Pancreas (tissue), 10 donors: ENCODE measurements at regions not wholly inside any gene's neighbourhood (a gene's known extent, or its start where the extent isn't known, plus 50 kb on each side); places are given as distances from the start of the nearest gene placed in this dataset.
"Not testable (repeated sequence)": the region's sequence is repeated elsewhere in the genome, so short reads cannot be mapped to it uniquely, and the experiment has no call there.

Source experiments
- ATAC-seq, 4 donors: fragments of 200-7000 bp; cut with Tn5 transposase; one replicate each; pipeline versions ENCODE4 v1.8.0 to v1.9.1; 2020; ENCODE audit warnings: mild to moderate bottlenecking in 4 of 4, moderate library complexity in 4 of 4
- DNase-seq, 6 donors: peaks; one replicate each; pipeline ENCODE4 v3.0.0-alpha.2; 2020
- FAIRE-seq: peaks from 2 replicates; lab custom pipeline; 2012; peaks lifted over from hg19 to GRCh38; lab: Jason Lieb, UNC
- H3K27ac ChIP-seq, 4 donors: fragments of 200-600 bp; sonication (generic); 1 replicate in 3 of 4; 2 replicates in 1 of 4; pipeline versions ENCODE4 v1.5.0 to v1.8.0; 2020
- H3K27me3 ChIP-seq, 4 donors: fragments of 200-600 bp; one replicate each; pipeline ENCODE4 v1.8.0; 2021
- H3K36me3 ChIP-seq, 3 donors: fragments of 200-600 bp; sonication (generic) in 1 of 3; one replicate each; pipeline versions ENCODE4 v1.5.0 to v1.8.0; 2020 to 2021
- H3K4me1 ChIP-seq, 3 donors: fragments of 200-600 bp; one replicate each; pipeline ENCODE4 v1.8.0; 2021
- H3K4me3 ChIP-seq, 4 donors: fragments of 200-600 bp; sonication (generic) in 2 of 4; one replicate each; pipeline versions ENCODE4 v1.5.0 to v1.8.0; 2020 to 2021
- H3K9me3 ChIP-seq, 4 donors: fragments of 200-600 bp; one replicate each; pipeline ENCODE4 v1.8.0; 2021
- WGBS, 2 donors: extraction: QIAGEN DNeasy Blood & Tissue Kit; methylation state at CpG; one replicate each; pipeline ENCODE4 v1.1.7; 2013; 5-methylcytosine and 5-hydroxymethylcytosine counted together
- intact Hi-C, 3 donors: fragments of 100-400 bp; cut with DNase I; formaldehyde crosslinking; loops; one replicate each; pipeline versions ENCODE4 v1.11.1 to v1.14.2; 2022
- TF ChIP-seq, protein P1 (sequence below), 4 donors: fragments of 200-600 bp; sonication (generic) in 3 of 4; IDR thresholded peaks; one replicate each; pipeline versions ENCODE4 v1.5.0 to v1.8.0; 2021; ENCODE audit warnings: antibody characterized with exemption in 4 of 4
- donor health status: healthy with polysubstance abuse.
- donor health status: DM: no; HTN: no; CAD: no; lungs with moderate emphysema.
- donor health status: DM: no; HTN: no; CAD: no.
- donor health status: control.
- donor health status: control.
- donor health status: Bipolar disorder and iron deficiency.
- donor health status: DM: yes; HTN: yes; CAD: no.
- donor health status: DM: no; HTN: no; CAD: no.
- donor health status: DM: no; HTN: no; CAD: no.
- donor health status: DM: yes; HTN: yes; CAD: no.

GRCh38 chr2:188024811-188025210 is 266.9 kb upstream of the GULP1 start:
- WGBS, 2 donors, result 56 to 58% methylated on average over 1 of the region's 1 CpG

DNA sequence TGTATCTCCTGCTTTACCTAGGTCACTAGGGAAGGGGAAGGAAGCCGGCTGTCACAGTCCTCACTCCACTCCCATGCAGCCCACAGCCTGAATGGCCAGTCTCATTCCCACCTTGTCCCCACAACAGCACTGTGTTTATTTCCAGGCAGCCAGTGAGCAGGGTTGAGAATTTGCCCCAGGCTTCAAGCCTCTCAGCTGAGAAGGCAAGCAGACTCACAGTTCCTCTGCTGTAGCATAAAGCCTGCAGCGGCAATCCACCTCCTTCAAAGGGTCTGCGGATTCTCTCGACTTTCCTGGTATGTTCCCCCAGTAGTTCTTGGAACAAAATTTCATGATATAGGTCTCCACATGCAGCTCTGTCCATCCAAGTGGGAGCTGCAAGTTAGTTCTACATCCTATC is 262.9 kb upstream of the GULP1 start:
- no peak for FAIRE-seq

More at GRCh38 chr2:188024811-188025210, 266.9 kb upstream of the GULP1 start:
- Histone ChIP-seq H3K36me3 (no peaks in the 10 kb centered on the region), H3K4me1 (no peaks in the 10 kb centered on the region), H3K9me3 (no peaks in the 10 kb centered on the region), H3K27me3 (no peaks in the 10 kb centered on the region), H3K27ac (no peak overlapping the region), H3K4me3 (no peak overlapping the region)
- TF ChIP-seq, protein P1, sequence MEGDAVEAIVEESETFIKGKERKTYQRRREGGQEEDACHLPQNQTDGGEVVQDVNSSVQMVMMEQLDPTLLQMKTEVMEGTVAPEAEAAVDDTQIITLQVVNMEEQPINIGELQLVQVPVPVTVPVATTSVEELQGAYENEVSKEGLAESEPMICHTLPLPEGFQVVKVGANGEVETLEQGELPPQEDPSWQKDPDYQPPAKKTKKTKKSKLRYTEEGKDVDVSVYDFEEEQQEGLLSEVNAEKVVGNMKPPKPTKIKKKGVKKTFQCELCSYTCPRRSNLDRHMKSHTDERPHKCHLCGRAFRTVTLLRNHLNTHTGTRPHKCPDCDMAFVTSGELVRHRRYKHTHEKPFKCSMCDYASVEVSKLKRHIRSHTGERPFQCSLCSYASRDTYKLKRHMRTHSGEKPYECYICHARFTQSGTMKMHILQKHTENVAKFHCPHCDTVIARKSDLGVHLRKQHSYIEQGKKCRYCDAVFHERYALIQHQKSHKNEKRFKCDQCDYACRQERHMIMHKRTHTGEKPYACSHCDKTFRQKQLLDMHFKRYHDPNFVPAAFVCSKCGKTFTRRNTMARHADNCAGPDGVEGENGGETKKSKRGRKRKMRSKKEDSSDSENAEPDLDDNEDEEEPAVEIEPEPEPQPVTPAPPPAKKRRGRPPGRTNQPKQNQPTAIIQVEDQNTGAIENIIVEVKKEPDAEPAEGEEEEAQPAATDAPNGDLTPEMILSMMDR (IDR thresholded peaks at IDR 0.05), result no peak
- intact Hi-C loops, result no loop called here
- DNase-seq (no peak), FAIRE-seq (no peak), ATAC-seq (no peak)

GRCh38 chr2:188032306-188032705 is 259.4 kb upstream of the GULP1 start:
- TF ChIP-seq, protein P1 (IDR thresholded peaks at IDR 0.05), result no peak
- intact Hi-C loops, result no loop called here
- Histone ChIP-seq H3K4me3 (no peak overlapping the region), H3K27ac (no peak overlapping the region), H3K36me3 (no peaks in the 10 kb centered on the region), H3K4me1 (no peaks in the 10 kb centered on the region), H3K27me3 (no peaks in the 10 kb centered on the region), H3K9me3 (no peaks in the 10 kb centered on the region)
- FAIRE-seq (no peak), DNase-seq (no peak), ATAC-seq (no peak)
- WGBS, 2 donors, result 58% methylated on average over 3 of the region's 3 CpGs

More for the DNA sequence above, 262.9 kb upstream of the GULP1 start:
- H3K36me3 ChIP-seq, result no peaks in the 10 kb centered on the region
- intact Hi-C loops, result no loop called here
- no peak overlapping the region for H3K4me3 ChIP-seq
- no peaks in the 10 kb centered on the region for H3K4me1 ChIP-seq
- ATAC-seq (no peak), DNase-seq (no peak)
- H3K27me3 ChIP-seq, result no peaks in the 10 kb centered on the region
- TF ChIP-seq, protein P1 (IDR thresholded peaks at IDR 0.05), result no peak
- H3K27ac ChIP-seq, result no peak overlapping the region
- 84 to 90% methylated on average over 4 of the region's 4 CpGs for WGBS, 2 donors
- no peaks in the 10 kb centered on the region for H3K9me3 ChIP-seq

DNA sequence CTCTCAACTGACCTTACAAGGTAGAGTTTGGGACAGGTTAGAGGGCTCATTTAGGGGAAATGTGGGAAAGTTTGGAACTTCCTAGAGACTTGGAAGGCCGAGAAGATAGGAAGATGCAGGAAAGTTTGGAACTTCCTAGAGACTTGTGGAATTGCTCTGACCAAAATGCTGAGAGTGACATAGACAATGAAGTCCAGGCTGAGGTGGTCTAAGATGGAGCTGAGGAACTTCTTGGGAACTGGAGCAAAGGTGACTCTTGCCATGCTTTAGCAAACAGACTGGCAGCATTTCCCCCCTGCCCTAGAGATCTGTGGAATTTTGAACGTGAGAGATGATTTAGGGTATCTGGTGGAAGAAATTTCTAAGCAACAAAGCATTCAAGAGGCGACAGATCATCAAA is 258.9 kb upstream of the GULP1 start:
- DNase-seq (no peak), ATAC-seq (no peak), FAIRE-seq (no peak)
- no peaks in the 10 kb centered on the region for H3K36me3 ChIP-seq
- no peaks in the 10 kb centered on the region for H3K9me3 ChIP-seq
- no peaks in the 10 kb centered on the region for H3K4me1 ChIP-seq
- intact Hi-C loops, result no loop called here
- 52 to 60% methylated on average over 3 of the region's 3 CpGs for WGBS, 2 donors
- H3K27me3 ChIP-seq, result no peaks in the 10 kb centered on the region
- no peak overlapping the region for H3K27ac ChIP-seq
- TF ChIP-seq, protein P1 (IDR thresholded peaks at IDR 0.05), result no peak
- H3K4me3 ChIP-seq, result no peak overlapping the region

GRCh38 chr2:188033240-188033639 is 258.4 kb upstream of the GULP1 start:
- H3K27ac ChIP-seq, DNase-seq, H3K27me3 ChIP-seq, H3K4me3 ChIP-seq, ATAC-seq, FAIRE-seq, H3K4me1 ChIP-seq, H3K9me3 ChIP-seq, intact Hi-C loops, H3K36me3 ChIP-seq: not testable (repeated sequence)
- WGBS, 2 donors, result 59 to 60% methylated on average over 1 of the region's 1 CpG

- H3K27me3 ChIP-seq, H3K9me3 ChIP-seq, H3K4me3 ChIP-seq, DNase-seq, H3K27ac ChIP-seq, H3K36me3 ChIP-seq, FAIRE-seq, intact Hi-C loops, ATAC-seq, H3K4me1 ChIP-seq: not testable (repeated sequence)
- WGBS, 2 donors, result 70 to 76% methylated on average over 10 of the region's 10 CpGs
Observed at GRCh38 chr2:188034102-188034501, 257.6 kb upstream of the GULP1 start.

DNA sequence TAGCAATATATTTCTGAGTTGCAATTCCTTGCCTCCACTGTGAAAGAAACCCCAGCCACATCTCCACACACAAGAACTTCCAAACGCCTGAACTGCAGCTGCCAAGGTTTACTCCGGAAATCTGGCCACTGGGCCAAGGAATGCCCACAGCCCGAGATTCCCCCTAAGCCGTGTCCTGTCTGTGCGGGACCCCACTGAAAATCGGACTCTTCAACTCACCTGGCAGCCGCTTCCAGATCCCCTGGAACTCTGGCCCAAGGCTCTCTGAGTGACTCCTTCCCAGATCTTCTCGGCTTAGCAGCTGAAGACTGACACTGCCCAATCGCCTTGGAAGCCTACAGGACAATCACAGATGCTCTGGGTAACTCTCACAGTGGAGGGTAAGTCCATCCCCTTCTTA is 256.3 kb upstream of the GULP1 start:
- H3K27ac ChIP-seq, DNase-seq, H3K27me3 ChIP-seq, intact Hi-C loops, ATAC-seq, H3K9me3 ChIP-seq, H3K36me3 ChIP-seq, H3K4me1 ChIP-seq, FAIRE-seq, H3K4me3 ChIP-seq: not testable (repeated sequence)
- 86 to 95% methylated on average over 9 of the region's 9 CpGs for WGBS, 2 donors

DNA sequence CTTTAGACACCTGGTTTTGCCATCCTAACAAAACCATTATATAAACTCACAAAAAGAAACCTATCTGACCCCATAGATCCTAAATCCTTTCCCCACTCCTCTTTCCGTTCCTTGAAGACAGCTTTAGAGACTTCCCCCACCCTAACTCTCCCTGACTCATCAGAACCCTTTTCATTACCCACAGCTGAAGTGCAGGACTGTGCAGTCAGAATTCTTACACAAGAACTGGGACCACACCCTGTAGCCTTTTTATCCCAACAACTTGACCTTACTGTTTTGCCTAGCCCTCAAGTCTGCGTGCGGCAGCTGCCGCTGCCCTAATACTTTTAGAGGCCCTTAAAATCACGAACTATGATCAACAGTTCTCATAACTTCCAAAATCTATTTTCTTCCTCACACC is 254.9 kb upstream of the GULP1 start:
- DNase-seq, H3K27me3 ChIP-seq, H3K36me3 ChIP-seq, FAIRE-seq, ATAC-seq, H3K4me1 ChIP-seq, intact Hi-C loops, H3K27ac ChIP-seq, H3K4me3 ChIP-seq, H3K9me3 ChIP-seq: not testable (repeated sequence)
- 93 to 96% methylated on average over 5 of the region's 5 CpGs for WGBS, 2 donors
